Activated CD4-positive, alpha-beta T cell treated with anti-CD3 and anti-CD28 coated beads, Interleukin-2, Interleukin-4, amounts not matched to agents 100 ng/mL and 50 ng/mL, durations not matched to agents 16 hours and 8 hours (primary cell): ENCODE measurements at regions not wholly inside any gene's neighbourhood (a gene's known extent, or its start where the extent isn't known, plus 50 kb on each side); places are given as distances from the start of the nearest gene placed in this dataset.

Experiments used
- DNase-seq: peaks from one replicate; pipeline ENCODE4 v3.0.0-alpha.2; 2020; ENCODE audit warnings: low spot score

GRCh38 chr4:85265234-85265633 lies 209.7 kb upstream of the ARHGAP24 start:
- DNase-seq: no peak

- no peak for DNase-seq
These were observed 206.8 kb upstream of the ARHGAP24 start for GRCh38 chr4:85268188-85268587.

GRCh38 chr4:85268961-85269360 lies 206.0 kb upstream of the ARHGAP24 start:
- no peak for DNase-seq

GRCh38 chr4:85274955-85275354 lies 200.0 kb upstream of the ARHGAP24 start:
- no peak for DNase-seq

- DNase-seq: no peak
These were observed 194.0 kb upstream of the ARHGAP24 start for GRCh38 chr4:85280963-85281362.

GRCh38 chr4:85291226-85291625 lies 183.7 kb upstream of the ARHGAP24 start:
- no peak for DNase-seq

GRCh38 chr4:85298037-85298436 lies 176.9 kb upstream of the ARHGAP24 start:
- DNase-seq: no peak

- DNase-seq: no peak
These were observed 172.7 kb upstream of the ARHGAP24 start for GRCh38 chr4:85302193-85302736.

GRCh38 chr4:85302756-85303155 lies 172.2 kb upstream of the ARHGAP24 start:
- no peak for DNase-seq

- DNase-seq: no peak
These were observed 156.5 kb upstream of the ARHGAP24 start for GRCh38 chr4:85318415-85318814.

GRCh38 chr4:85358831-85359230 lies 116.1 kb upstream of the ARHGAP24 start:
- no peak for DNase-seq

- no peak for DNase-seq
These were observed 112.4 kb upstream of the ARHGAP24 start for GRCh38 chr4:85362550-85362949.

- DNase-seq: no peak
These were observed 107.1 kb upstream of the ARHGAP24 start for GRCh38 chr4:85367815-85368214.

GRCh38 chr4:85368240-85368639 lies 106.7 kb upstream of the ARHGAP24 start:
- no peak for DNase-seq

GRCh38 chr4:85368932-85369331 lies 106.0 kb upstream of the ARHGAP24 start:
- no peak for DNase-seq

GRCh38 chr4:85369703-85370380 lies 105.1 kb upstream of the ARHGAP24 start:
- DNase-seq: no peak

- peak; percentile 22 for DNase-seq
These were observed 104.4 kb upstream of the ARHGAP24 start for GRCh38 chr4:85370400-85371032.

GRCh38 chr4:85372966-85373365 lies 102.0 kb upstream of the ARHGAP24 start:
- no peak for DNase-seq

GRCh38 chr4:85376285-85376684 lies 98.7 kb upstream of the ARHGAP24 start:
- no peak for DNase-seq

- no peak for DNase-seq
These were observed 93.0 kb upstream of the ARHGAP24 start for GRCh38 chr4:85381968-85382367.

GRCh38 chr4:85391071-85391470 lies 83.9 kb upstream of the ARHGAP24 start:
- no peak for DNase-seq

GRCh38 chr4:85391589-85392410 lies 83.2 kb upstream of the ARHGAP24 start:
- no peak for DNase-seq

GRCh38 chr4:85393201-85393600 lies 81.7 kb upstream of the ARHGAP24 start:
- no peak for DNase-seq
